Spinal cord (tissue), 9 donors: ENCODE measurements at regions not wholly inside any gene's neighbourhood (a gene's known extent, or its start where the extent isn't known, plus 50 kb on each side); places are given as distances from the start of the nearest gene placed in this dataset.
"Not testable (repeated sequence)": the region's sequence is repeated elsewhere in the genome, so short reads cannot be mapped to it uniquely, and the experiment has no call there.

Experiments
- DNase-seq, 6 donors: peaks; one replicate each; pipeline versions ENCODE4 v3.0.0 to v3.0.0-alpha.2; 2013 to 2015; ENCODE audit warnings: low spot score in 6 of 6, low read depth in 4 of 6
- H3K27ac ChIP-seq: one replicate; pipeline ENCODE4 v1.5.1; 2013; ENCODE audit warnings: low read depth, low read length, control low read depth
- H3K27me3 ChIP-seq: one replicate; pipeline ENCODE4 v1.6.1; 2013; ENCODE audit warnings: low read length; ENCODE audit not compliant: control insufficient read depth, insufficient read depth
- H3K36me3 ChIP-seq: one replicate; pipeline ENCODE4 v1.6.1; 2013; ENCODE audit warnings: low read length; ENCODE audit not compliant: control insufficient read depth, insufficient read depth
- H3K4me1 ChIP-seq: one replicate; pipeline ENCODE4 v1.6.1; 2013; ENCODE audit warnings: low read length; ENCODE audit not compliant: control insufficient read depth, insufficient read depth
- H3K4me3 ChIP-seq: one replicate; pipeline ENCODE4 v1.5.1; 2013; ENCODE audit warnings: low read depth, low read length, control low read depth
- H3K9me3 ChIP-seq: one replicate; pipeline ENCODE4 v1.6.1; 2013; ENCODE audit warnings: low read length; ENCODE audit not compliant: control insufficient read depth, insufficient read depth
- WGBS: methylation state at CpG from one replicate; pipeline ENCODE4 v1.1.5; 2013; ENCODE audit warnings: missing lambda C conversion rate; ENCODE audit not compliant: insufficient coverage; 5-methylcytosine and 5-hydroxymethylcytosine counted together
- donor health status: healthy.

DNA sequence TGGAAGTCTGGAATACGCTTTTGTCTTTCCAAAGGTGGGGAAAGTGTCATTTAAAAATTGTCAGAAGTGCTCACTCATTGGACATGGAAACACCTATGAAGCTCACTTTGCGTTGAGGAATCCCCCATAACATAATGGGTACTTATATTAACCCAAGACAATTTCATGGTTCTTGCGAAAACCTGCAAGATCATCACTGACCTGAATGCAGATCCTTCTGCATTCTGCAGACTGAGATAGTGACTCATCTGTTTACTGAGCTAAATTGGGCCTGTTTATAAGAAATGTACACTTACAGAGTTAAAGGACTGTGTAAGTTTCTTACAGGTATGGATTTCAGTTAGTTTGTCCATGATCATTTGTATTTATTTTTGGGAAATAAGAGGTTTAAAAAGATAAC lies 153.0 kb downstream of the HMHB1 start:
- Histone ChIP-seq H3K4me3 (no peak overlapping the region), H3K9me3 (no peaks in the 10 kb centered on the region), H3K27ac (no peak overlapping the region), H3K36me3 (no peaks in the 10 kb centered on the region), H3K4me1 (no peaks in the 10 kb centered on the region), H3K27me3 (no peaks in the 10 kb centered on the region)
- WGBS: 92% methylated on average over 2 of the region's 3 CpGs
- DNase-seq: no peak

- no peak for DNase-seq
- H3K4me3 ChIP-seq: no peak overlapping the region
- WGBS: no CpG with 5 or more reads among the region's 1 CpG
- H3K27ac ChIP-seq: no peak overlapping the region
- H3K4me1 ChIP-seq: no peaks in the 10 kb centered on the region
- no peaks in the 10 kb centered on the region for H3K36me3 ChIP-seq
- H3K27me3 ChIP-seq: no peaks in the 10 kb centered on the region
- no peaks in the 10 kb centered on the region for H3K9me3 ChIP-seq
Measured at GRCh38 chr5:143966280-143966679, 154.3 kb downstream of the HMHB1 start.

DNA sequence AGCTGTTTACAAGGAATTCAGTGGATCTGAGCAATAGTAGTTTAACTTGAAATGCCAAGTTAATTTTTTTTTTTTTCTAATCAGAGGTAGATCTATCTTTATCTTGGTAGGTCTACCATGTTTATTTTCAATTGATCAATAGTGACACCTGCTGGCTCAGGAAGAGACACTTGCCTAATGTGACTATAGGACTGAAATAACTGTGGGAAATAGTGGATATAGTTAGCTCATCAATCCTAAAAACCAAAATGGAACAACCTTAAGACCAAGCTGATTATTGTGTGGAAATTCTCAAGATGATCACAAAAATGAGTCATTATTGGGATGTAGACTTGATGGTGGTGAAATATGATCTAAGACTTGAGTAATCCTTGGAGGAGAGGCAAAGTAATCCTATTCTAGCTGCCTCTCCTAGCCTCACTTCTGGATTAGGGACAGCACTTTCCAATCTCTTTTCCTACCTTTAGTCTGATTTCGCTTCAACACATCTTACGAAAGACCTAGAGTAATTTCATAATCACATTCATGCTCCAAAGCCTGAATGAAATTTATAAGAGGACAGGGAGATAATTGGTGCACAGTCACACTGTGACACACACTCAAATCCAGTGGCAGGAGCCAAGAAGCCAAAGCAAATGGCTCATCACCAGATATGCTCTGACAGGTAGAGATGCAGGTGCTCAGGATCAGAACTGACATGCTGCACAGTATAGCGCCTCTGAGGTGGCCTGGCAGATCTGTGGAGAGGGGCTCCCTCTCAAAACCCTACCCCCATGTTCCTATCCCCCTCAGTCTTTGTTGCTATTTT lies 156.3 kb downstream of the HMHB1 start:
- H3K9me3 ChIP-seq: no peaks in the 10 kb centered on the region
- H3K36me3 ChIP-seq: no peaks in the 10 kb centered on the region
- H3K4me3 ChIP-seq: no peak overlapping the region
- 100% methylated on average over 1 of the region's 3 CpGs for WGBS
- no peak overlapping the region for H3K27ac ChIP-seq
- DNase-seq: peak in 5 of 6 donors; percentile 39 to 90 (median 55)
- no peaks in the 10 kb centered on the region for H3K27me3 ChIP-seq
- H3K4me1 ChIP-seq: no peaks in the 10 kb centered on the region

GRCh38 chr5:143970159-143970558 lies 158.2 kb downstream of the HMHB1 start:
- no peaks in the 10 kb centered on the region for H3K36me3 ChIP-seq
- H3K27me3 ChIP-seq: no peaks in the 10 kb centered on the region
- WGBS: 100% methylated on average over 1 of the region's 3 CpGs
- H3K27ac ChIP-seq: no peak overlapping the region
- H3K4me1 ChIP-seq: no peaks in the 10 kb centered on the region
- no peak overlapping the region for H3K4me3 ChIP-seq
- no peaks in the 10 kb centered on the region for H3K9me3 ChIP-seq
- no peak for DNase-seq

- Histone ChIP-seq H3K27ac (no peak overlapping the region), H3K9me3 (no peaks in the 10 kb centered on the region), H3K27me3 (no peaks in the 10 kb centered on the region), H3K4me1 (no peaks in the 10 kb centered on the region), H3K36me3 (no peaks in the 10 kb centered on the region), H3K4me3 (no peak overlapping the region)
- no peak for DNase-seq
- 85% methylated on average over 1 of the region's 2 CpGs for WGBS
Measured at GRCh38 chr5:143972068-143972467, 160.1 kb downstream of the HMHB1 start.

DNA sequence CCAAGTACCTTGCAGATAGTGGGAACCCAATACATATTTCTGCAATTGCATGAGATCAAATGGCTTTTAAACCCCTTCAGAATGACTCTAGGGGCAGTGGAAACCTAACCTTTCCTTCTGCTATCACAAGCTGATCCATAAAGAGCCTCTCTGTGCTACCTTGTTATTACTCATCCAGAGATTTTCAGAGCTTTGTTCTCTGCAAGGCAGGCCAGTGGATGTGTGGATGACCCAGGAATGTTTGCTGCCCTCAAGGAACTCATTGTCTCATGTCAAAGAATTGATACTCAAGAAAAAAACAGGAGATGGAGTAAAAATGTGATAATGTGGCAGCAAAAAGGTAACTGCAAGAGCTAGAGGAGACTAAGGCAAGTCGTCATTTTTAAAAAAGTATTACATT lies 164.1 kb downstream of the HMHB1 start:
- no CpG with 5 or more reads among the region's 1 CpG for WGBS
- Histone ChIP-seq H3K27me3 (no peaks in the 10 kb centered on the region), H3K36me3 (no peaks in the 10 kb centered on the region), H3K4me3 (no peak overlapping the region), H3K27ac (no peak overlapping the region), H3K4me1 (no peaks in the 10 kb centered on the region), H3K9me3 (no peaks in the 10 kb centered on the region)
- DNase-seq: no peak

DNA sequence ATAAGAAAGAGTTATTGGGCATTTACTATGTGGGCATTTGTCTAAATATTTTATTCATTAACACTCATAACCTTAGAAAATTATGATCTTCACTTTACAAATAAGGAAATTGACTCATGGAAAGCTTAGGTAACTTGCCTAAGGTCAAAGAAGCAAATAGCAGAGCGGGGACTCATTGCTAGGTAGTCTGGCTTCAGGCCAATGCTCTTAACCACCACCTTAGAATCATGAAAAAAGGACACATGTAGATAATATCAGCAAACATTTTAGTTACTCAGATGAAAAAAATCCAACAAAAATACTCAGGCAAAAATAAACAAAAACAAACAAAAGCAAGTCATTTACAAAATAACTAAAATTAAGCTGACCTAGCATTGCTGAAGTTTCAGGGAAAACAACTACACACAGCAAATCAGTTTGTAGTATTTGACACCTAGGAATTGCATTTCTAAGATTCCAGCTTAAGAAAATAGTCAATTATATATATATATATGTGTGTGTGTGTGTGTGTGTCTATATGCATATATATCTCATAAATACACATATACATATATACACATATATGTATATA lies 166.0 kb downstream of the HMHB1 start:
- no peak overlapping the region for H3K4me3 ChIP-seq
- no peaks in the 10 kb centered on the region for H3K9me3 ChIP-seq
- no peak for DNase-seq
- H3K27me3 ChIP-seq: no peaks in the 10 kb centered on the region
- no peaks in the 10 kb centered on the region for H3K4me1 ChIP-seq
- WGBS: no CpG with 5 or more reads among the region's 1 CpG
- no peak overlapping the region for H3K27ac ChIP-seq
- no peaks in the 10 kb centered on the region for H3K36me3 ChIP-seq

GRCh38 chr5:143979044-143979690 lies 167.2 kb downstream of the HMHB1 start:
- no peak for DNase-seq
- H3K27ac ChIP-seq: no peak overlapping the region
- no peaks in the 10 kb centered on the region for H3K9me3 ChIP-seq
- H3K27me3 ChIP-seq: no peaks in the 10 kb centered on the region
- no peaks in the 10 kb centered on the region for H3K4me1 ChIP-seq
- no CpG with 5 or more reads among the region's 1 CpG for WGBS
- no peak overlapping the region for H3K4me3 ChIP-seq
- H3K36me3 ChIP-seq: no peaks in the 10 kb centered on the region

DNA sequence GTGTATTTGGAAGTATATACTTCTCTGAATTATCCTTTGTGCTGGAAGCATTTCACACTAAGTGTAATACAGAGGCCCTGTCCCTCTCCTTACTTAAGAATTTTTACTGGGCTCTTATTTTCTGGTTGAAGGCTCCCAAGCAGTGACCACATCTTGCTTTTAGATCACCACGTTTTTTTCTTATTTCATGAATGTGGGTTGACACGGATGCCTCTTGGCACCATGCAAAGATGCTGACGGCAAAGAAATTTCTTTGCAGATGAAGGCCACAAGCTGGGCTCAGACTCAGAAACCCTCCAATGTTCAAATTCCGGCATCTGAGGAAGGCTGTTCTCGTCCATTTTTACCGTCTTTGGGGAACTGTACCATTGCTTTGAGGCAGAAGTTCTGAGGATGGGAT lies 168.5 kb downstream of the HMHB1 start:
- no peaks in the 10 kb centered on the region for H3K4me1 ChIP-seq
- H3K9me3 ChIP-seq: no peaks in the 10 kb centered on the region
- H3K4me3 ChIP-seq: no peak overlapping the region
- no peaks in the 10 kb centered on the region for H3K27me3 ChIP-seq
- WGBS: 85% methylated on average over 6 of the region's 6 CpGs
- H3K27ac ChIP-seq: no peak overlapping the region
- no peak for DNase-seq
- H3K36me3 ChIP-seq: no peaks in the 10 kb centered on the region

DNA sequence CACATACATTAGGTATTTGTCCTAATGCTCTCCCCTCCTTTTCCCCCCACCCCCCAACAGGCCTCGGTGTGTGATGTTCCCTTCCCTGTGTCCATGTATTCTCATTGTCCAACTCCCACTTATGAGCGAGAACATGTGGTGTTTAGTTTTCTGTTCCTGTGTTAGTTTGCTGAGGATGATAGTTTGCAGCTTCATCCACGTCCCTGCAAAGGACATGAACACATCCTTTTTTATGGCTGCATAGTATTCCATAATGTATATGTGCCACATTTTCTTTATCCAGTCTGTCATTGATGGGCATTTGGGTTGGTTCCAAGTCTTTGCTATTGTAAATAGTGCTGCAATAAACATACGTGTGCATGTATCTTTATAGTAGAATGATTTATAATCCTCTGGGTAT lies 171.0 kb downstream of the HMHB1 start:
- WGBS: no CpG with 5 or more reads among the region's 4 CpGs
- not testable (repeated sequence) for H3K27me3 ChIP-seq, H3K4me1 ChIP-seq, DNase-seq, H3K9me3 ChIP-seq, H3K27ac ChIP-seq, H3K36me3 ChIP-seq, H3K4me3 ChIP-seq
